ENCODE measurements at regions not wholly inside any gene's neighbourhood (a gene's known extent, or its start where the extent isn't known, plus 50 kb on each side); places are given as distances from the start of the nearest gene placed in this dataset.
A peak's percentile ranks its signal among the peaks of the same experiment; 100 is the strongest.
"Not testable (repeated sequence)": the region's sequence is repeated elsewhere in the genome, so short reads cannot be mapped to it uniquely, and the experiment has no call there.

DNA sequence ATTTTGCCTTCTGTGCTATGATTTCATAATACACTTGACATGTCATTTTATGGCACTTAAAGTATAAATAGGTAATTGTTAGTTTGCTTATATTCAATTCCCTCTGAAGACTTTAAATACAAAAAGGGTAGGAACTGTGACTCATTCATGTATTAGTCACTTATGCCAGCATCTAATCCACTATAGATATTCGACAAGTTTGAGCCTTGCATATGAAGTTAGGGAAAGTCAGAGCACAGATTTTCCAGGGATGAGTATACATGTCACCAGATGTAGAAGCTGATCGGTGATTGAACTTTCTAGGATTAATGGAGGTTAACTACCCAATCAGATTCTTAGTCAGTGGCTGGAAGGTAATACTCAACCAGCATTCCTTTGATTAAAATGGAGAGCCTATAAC, 1321.5 kb downstream of the XPNPEP1 start:
- peak; percentile 52 for DNase-seq (ENCODE audit: low read depth)

DNA sequence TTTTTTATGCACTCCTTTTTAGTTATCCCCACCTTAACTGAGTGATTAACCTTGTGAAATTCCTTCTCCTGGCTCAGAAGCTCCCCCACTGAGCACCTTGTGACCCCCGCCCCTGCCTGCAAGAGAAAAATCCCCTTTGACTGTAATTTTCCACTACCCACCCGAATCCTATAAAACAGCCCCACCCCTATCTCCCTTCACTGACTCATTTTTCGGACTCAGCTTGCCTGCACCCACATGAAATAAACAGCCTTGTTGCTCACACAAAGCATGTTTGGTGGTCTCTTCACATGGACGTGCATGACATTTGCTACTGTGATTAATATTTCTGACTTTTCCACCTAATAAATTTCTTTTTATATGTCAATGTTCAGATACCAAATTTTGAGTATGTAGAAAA, 1322.8 kb downstream of the XPNPEP1 start:
- not testable (repeated sequence) for DNase-seq (ENCODE audit: low read depth)

DNA sequence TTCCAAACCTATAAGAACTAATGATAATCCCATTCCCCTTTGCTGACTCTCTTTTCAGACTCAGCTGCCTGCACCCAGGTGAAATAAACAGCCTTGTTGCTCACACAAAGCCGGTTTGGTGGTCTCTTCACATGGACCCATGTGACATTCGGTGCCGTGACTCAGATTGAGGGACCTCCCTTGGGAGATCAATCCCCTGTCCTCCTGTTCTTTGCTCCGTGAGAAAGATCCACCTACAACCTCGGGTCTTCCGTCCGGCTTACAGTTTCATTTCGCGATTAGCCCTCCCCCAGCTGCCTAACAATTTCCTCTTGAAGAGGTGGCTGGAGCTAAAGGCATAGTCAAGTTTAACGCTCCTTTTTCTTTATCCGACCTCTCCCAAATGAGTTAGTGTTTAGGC, 1324.0 kb downstream of the XPNPEP1 start:
- not testable (repeated sequence) for DNase-seq (ENCODE audit: low read depth)

DNA sequence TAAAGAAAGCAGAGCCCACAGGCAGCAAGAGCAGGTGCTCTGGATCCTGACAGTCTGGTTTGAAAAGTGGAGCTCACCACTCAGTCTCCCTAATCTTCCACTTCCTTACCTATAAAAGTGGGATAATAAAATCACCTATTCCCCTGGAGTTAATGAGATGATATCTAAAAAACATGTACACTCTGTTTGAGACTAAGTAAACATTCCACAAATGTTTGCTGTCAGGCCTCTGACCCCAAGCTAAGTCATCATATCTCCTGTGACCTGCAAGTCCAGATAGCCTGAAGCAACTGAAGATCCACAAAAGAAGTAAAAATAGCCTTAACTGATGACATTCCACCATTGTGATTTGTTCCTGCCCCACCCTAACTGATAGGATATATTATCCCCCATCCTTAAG, 1324.5 kb downstream of the XPNPEP1 start:
- DNase-seq (ENCODE audit: low read depth): peak; percentile 41

DNA sequence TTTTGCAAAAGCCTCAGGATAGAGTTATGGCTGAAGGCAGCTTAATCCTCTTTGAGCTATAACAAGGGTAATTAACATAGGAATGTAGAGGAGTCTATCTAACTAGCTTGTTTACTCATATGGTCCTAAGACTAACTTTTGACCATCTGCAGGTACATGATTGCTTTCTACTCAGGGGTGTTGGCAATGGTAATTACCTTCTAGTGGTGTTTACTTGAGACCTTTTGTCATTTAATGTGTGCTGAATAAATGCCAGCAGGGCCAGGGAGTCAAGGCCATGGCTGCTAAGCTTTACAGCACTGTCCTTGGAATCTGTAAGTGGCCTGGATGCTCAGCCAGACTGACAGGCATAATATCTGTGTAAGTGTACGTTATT, 1325.0 kb downstream of the XPNPEP1 start:
- no peak for DNase-seq (ENCODE audit: low read depth)

DNA sequence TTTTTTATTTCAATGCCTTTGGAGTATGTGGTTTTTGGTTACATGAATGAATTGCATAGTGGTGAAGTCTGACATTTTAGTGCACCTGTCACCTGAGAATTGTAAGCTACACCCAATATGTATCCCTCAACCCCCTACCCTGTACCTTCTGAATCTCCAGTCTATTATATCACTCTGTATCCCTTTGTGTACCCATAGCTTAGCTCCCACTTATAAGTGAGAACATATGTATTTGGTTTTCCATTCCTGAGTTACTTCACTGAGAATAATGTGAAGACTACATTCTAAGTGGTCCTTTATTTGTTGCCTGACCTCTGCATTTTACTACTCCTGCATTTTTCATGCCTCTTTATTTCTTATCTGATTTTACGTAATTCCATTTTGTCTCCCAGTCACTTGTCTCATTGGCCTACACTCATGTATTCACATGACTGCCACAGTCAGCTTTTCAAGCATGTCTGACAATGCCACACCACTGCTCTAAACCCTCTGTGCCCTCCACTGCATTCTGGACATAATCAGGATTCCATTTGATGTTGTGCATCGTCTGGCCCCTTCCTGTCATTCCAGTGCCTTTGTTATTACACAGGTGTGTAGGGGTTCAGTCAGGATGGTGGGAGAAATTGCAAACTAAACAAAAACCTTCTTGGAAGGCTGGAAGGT, 1325.5 kb downstream of the XPNPEP1 start:
- DNase-seq (ENCODE audit: low read depth): peak; percentile 42

DNA sequence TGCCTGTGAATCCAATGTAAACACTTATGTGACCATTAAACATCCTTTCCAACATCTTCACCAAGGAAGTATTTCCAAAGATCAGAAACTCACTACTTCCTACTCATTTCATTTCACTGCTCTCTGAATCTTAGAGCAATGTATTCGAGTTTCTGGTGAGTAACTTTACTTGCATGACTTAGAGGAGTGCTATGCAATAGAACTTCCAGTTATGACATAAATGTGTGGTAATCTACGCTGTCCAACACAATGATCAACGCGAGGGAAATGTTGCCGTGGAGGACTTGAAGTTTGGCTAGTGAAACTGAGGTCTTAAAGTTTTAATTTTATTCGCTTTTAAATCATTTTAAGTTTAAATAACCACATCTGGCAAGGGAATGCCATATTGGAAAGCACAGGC, 1326.3 kb downstream of the XPNPEP1 start:
- no peak for DNase-seq (ENCODE audit: low read depth)

DNA sequence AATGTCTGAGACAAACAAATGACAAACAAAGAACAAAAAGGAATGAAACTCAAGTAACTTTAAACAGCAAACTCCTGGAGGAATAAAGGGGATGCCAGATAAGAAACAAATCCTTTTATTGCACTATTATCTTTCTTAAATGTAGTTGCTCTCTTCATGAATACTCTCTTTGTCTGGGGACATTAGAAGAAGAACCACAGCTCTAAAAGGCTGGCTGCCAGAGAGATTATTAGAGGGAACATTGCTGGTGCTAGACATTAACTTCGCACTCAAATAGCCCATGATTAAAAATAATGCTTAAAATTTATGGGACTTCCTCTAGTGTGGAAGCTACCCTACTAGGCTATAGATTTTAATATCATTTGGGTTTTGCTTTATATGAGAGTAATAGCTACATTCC, 1330.4 kb downstream of the XPNPEP1 start:
- no peak for DNase-seq (ENCODE audit: low read depth)

DNA sequence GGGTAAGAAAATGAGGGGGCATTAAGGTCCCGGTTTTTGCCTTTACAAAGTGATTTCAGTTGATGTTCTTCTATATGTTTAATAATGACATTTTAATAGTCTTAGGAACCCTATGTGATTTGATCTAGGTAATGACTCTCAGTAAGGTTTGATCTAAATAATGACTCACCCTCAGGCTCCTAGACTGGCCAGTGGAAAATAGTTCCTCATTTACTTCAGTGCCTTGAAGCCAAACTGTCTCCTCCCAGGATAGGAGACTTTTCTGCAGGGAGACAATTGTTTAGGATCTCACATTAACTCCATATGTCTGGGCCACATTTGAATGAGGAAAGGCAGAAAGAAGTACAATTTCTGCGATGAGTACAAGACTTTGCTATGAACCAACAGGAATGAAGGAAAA, 1331.9 kb downstream of the XPNPEP1 start:
- no peak for DNase-seq (ENCODE audit: low read depth)

DNA sequence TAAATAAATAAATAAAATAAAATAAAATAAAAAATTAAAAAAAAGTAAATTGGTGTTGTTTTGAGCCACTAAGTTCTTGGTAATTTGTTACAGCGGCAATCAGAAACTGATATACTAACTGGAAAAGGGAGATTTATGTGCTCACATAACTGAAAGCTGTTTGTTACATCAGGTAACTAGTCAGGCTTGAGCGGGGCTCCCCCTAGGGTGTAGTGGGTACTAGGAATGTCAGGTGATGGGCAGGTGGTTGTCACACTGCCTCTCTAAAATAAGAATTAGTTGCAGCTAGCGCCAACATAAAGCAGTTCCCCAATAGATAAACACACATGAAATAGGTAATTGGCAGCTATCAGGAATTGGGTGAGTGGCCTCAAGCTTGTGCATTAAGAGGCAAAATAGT, 1336.9 kb downstream of the XPNPEP1 start:
- DNase-seq (ENCODE audit: low read depth): no peak

DNA sequence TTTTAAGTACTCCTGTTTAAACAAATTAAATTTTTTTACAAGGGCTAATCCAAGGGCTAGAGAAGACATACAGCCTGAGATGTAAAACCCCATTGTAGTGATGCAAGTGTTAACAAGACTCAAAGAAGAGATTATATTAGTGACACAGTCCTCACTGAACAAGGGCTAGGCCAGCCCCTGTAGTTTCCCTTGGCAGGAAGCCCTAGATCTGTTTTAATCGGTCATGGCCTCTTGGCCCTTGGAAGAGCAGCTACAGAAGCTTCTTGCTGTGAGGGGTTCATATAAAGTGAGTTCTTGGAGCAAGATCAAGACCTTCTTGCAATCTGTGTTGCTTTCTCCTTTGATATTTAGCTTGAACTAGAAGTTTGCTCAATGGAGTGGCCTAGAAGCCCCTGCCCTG, 1339.4 kb downstream of the XPNPEP1 start:
- no peak for DNase-seq (ENCODE audit: low read depth)

DNA sequence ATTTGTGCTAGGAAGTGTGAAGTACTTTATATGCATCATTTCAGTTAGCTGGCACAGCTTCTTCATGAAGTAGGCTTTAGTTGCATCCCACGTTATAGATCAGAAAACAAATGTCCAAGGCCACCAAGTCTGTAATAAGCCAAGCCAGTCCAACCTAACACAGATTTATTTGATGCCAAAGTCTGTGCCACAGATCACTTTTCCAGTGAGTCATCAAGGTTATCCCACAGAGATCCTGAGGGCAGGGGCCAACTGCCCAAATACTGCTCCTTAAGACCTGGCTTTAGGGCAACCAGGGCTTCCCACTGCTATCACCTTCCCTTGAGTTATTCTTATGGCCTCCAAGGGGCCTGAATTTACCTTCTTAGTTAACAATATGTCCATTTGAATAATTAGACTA, 1340.4 kb downstream of the XPNPEP1 start:
- no peak for DNase-seq (ENCODE audit: low read depth)

DNA sequence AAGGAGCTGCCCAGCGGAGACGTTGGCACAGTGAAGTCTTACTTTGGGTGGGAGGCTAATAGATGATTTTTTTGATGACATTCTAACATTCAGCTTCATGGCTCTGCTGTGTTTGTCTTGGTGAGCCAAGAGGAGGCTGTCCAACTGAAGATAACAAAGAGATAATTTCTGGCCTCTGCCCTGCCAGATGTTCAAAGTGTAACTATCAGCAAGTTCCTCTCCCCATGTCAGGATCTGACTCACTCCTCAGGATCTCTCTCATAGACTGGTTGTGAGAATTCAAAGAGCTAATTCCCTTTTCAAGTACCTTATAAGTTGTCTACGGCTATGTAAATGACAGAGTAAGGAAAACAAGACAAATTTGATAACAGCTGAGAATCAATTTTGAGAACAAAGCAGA, 1340.9 kb downstream of the XPNPEP1 start:
- DNase-seq (ENCODE audit: low read depth): no peak

DNA sequence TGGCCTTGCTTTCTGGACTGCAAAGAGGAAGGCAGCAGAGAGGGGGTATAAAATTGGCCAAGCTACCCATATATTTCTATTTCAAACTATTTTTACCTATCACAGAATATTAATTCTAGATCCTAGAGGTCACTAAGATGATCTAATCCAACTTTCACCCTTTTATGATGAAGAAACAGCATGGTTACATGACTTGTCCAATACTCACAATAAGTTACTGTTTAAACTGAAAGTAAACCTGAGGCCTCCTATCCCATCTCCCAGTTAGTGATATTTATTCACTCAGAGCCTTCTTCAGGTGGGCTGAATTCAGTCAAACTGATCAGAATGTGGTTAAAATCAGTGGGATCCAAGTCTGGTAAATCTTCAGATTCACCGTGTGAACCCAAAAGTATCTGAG, 1345.1 kb downstream of the XPNPEP1 start:
- no peak for DNase-seq (ENCODE audit: low read depth)

DNA sequence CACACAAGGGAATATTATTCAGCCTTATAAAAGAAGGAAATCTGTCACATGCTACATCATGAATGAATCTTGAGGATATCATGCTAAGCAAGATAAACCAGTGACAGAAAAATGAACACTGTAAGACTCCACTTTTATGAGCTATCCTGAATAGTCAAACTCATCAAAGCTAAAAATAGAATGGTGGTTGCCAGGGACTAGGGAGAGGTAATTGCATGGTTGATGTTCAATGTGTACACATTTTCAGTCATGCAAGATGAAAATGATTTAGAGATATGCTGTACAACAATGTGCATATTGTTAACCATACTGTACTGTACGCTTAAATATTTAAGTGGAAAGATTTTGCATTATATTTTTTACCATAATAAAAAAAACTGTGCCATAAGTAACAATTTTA, 1349.1 kb downstream of the XPNPEP1 start:
- no peak for DNase-seq (ENCODE audit: low read depth)

DNA sequence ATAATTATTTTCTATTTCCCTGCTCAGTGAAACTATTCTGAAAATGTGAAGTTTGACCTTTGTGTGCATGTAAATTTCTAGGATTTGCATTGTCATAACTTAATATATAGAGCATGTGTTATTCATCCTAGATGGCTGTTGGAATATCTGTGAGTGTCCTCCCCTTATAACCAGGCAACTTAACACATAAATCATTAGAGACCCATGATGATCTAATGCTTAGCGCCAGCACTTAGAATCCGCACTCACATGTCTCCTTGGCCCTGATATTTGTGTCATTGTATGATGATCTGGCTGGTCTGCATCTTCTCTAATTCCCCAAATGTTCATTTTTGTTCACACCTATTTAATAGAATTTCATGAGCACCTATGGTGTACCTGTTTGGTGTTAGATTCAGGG, 1354.5 kb downstream of the XPNPEP1 start:
- no peak for DNase-seq (ENCODE audit: low read depth)

DNA sequence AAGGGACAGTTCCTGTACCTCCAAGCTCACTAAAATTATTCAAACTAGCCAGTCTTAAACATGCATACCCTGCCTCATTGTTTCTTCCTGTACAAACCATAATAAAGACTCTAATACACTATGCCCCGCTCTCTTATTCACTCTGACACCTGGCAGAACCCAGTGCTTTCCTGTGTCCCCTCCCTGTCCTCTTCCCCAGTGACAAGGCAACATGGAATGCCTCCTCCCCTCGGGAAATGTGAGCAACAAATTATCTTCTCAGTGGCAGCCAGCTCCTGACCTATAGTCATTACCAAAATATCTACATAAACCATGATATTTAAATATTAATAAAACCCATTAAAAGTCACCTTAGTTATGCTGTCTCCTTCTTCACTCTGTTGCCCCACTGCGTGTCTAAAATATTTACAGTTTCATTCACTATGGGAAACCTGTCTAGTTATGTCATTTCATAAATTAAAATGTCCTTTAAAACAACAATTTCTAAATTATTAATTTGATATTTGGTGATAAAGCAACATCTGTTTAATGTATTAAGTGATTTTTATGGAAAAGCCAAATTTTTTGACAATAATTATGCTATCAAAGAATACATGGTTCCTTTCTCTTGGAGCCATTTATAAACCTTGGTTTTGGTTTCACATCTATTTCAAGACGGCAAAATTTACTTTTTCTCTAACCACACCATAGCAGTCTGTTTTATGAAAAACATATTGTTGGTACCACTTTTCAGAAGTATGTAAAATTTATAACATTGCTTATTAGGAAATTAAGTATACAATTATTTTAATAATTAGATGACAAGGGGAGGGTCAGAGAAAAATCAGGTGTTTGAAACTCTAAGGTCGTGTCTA, 1355.2 kb downstream of the XPNPEP1 start:
- DNase-seq (ENCODE audit: low read depth): no peak

DNA sequence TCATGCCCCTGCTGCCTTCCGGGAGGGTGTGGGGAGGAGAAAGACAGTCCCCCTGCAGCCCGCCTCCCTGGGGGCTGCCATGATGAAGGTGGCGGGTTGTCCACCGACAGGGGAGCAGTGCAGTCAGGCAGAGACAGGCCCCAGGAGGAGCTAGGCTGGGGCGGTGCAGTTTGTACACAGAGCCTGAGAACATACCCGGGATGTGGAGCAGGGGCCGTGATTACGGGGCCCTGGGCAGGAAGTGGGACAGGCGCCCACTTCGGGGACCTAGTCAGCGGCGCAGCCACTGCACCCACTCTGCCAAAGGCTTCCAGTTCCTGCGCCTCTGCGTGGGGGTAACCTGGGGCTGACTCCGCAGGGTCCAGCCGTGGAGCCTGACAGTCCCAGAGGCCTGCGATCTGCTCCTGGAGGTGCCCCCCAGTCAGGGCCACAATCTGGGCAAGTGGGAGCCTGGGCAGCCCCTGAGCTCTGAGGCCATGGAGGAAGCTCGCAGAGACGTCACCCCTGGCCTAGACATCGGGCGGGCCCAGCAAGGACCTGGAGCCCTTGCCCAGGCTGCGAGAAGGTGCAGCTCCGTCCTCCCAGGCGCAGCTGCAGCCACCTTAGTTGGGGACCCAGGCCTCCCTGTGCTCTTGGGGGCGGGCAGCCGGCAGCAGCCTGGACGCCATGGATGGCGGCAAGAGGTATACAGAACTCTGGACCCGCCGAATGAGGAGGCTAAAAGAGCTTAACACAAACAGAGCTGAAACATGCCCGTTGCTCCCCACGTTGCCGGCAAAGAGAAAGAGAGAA, 1356.8 kb downstream of the XPNPEP1 start:
- DNase-seq (ENCODE audit: low read depth): no peak

DNA sequence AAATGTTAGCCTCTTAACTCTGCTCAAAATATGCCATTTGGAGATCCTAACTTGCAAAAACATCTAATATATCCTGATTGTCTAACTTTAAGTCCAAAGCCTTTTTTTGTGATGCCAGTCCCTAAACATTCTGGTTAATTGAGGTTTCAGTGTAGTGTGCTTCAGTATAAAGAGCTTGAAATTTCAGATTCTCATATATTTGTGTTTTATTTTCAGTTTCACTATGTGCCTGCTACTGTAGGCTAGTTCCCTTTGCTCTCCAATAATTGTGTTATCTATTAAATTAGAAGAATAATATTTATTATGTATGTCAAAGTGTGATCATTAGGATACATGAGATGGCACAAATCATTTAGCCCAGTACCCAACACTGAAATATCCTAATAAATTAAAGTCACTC, 1361.2 kb downstream of the XPNPEP1 start:
- DNase-seq (ENCODE audit: low read depth): no peak

DNA sequence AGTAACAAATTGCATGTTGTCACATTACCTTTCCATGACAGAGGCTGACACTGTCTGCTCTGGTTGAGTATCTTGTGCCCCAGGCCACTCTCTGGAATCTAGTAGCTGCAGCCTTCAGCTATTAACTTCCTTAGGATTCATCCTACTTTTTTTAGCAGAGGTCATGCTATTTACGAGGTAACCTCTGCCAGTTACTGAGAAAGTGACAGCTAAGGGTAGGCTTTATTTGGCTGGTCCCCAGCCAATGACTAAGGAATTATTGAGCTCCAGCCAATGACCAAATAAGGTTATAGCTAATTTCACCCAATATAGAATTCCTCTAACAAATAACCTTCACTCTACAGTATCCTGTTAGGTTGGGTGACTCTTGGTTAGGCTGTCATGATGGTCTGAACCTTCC, 1361.7 kb downstream of the XPNPEP1 start:
- DNase-seq (ENCODE audit: low read depth): peak; percentile 18

DNA sequence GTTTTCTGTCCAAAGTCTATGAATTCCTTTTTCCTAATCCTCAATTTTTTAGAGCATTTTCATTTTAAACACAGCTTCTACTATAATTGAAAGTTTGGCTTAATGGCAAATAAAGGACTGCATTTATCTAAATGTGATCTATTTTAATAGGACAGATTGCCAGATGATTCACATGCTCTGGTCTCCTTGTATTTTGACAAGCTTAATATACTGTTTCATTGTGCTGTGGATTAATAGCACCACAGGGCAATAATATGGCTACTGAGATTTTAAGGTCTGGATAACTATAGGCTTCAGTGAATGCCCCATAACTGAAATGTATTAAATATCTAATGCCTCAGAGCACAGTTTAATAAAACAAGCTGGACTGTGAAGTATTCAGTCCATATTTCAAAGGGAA, 1362.8 kb downstream of the XPNPEP1 start:
- no peak for DNase-seq (ENCODE audit: low read depth)

DNA sequence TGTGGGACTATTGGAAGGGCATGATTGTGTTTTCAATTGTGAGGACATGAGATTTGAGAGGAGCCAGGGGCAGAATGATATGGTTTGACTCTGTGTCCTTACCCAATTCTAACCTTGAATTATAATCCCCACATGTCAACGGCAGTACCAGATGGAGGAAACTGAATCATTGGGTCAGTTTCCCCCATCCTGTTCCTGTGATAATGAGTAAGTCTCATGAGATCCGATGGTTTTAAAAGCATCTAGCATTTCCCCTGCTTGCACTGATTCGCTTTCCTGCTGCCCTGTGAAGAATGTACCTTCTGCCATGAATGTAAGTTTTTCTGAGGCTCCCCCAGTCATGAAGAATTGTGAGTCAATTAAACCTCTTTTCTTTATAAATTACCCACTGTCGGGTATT, 1367.1 kb downstream of the XPNPEP1 start:
- no peak for DNase-seq (ENCODE audit: low read depth)

DNA sequence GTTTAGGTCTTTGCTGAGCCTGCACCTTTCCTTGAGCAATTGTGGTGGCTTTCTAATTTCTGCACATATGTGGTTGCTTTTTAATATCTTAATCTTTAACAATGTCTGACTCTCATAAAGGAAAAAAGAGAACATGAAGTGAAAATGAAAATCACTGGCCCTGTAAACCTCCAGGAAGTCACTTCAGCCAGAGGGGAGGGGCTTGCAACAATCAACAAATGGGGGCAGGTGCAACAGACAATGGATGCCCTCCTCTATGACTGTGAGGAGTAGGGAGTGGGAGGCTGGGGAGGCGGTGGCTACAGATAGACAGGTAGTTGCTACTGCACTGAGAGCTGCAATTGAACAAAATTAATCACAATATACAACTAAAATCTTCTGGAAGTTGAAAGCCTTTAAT, 1377.4 kb downstream of the XPNPEP1 start:
- no peak for DNase-seq (ENCODE audit: low read depth)
